Erythroblast (primary cell): ENCODE measurements at regions not wholly inside any gene's neighbourhood (a gene's known extent, or its start where the extent isn't known, plus 50 kb on each side); places are given as distances from the start of the nearest gene placed in this dataset.
"Not testable (repeated sequence)": the region's sequence is repeated elsewhere in the genome, so short reads cannot be mapped to it uniquely, and the experiment has no call there.

Source experiments
- DNase-seq, 2 experiments: peaks; one replicate each; lab custom pipeline; 2025; lab: John Stamatoyannopoulos, UW
- GATA1 ChIP-seq: IDR thresholded peaks from 2 replicates; pipeline ENCODE4 v1.6.1; 2011; ENCODE audit warnings: low read depth, mild to moderate bottlenecking, control low read depth, low read length, moderate library complexity
- POLR2A ChIP-seq: IDR thresholded peaks from 2 replicates; pipeline ENCODE4 v1.6.1; 2011; ENCODE audit warnings: mild to moderate bottlenecking, low read length

DNA sequence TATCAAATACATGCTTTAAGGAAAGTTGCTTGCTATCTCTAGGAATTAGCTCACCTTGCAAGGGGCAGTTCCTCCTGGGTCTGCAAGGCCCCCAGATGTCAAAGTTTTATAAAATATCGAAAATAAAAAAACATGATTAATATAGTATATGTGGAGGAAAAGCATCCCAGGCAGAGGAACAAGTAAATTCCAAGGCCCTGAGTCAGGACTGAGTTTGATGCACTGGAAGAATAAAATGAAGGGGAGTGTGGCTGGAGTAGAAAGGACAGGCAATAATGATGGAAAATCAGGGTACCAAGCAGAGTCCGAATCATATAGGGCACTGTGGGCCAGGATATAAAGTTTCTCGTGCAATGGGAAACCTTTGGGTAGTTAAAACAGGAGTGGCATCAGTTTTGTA, 112.4 kb upstream of the EEPD1 start:
- TF ChIP-seq POLR2A (no peak), GATA1 (no peak)
- DNase-seq: no peak

DNA sequence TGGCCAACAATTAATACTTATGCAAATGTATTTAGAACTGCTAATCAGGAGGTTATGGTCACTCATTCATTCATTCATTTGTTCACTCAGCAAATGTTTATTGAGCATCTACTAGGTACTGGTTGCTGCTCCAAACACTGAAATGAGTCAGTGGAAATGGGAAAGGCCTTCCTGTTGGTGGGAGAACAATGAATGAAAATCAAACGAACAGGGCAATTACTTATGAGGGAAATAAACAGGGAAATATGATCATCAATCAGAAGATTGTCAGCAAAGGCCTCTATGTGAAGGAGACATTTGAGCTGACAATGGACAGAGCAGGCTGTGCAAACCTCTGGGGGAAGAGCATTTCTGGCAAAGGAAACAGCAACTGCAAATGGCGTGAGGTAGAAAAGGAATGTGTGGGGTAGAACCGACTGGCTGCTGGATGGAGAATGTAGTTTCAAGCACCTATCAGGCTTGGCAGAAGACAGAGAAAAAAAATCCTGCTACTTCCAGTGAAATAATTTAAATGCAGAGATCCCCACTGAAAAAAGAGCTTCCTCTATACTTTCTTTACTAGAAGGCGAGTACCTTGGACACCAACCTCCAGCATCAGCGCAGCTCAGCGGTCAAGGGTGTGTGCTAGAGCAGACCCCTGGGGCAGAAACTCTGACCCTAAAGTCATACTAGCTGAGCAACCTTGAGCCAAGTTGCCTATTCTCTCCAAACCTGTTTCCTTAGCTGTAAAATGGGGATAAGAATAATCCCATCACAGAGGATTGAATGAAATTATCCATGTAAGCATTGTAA, 108.8 kb upstream of the EEPD1 start:
- TF ChIP-seq GATA1: no peak
- no peak for TF ChIP-seq POLR2A
- DNase-seq: no peak

DNA sequence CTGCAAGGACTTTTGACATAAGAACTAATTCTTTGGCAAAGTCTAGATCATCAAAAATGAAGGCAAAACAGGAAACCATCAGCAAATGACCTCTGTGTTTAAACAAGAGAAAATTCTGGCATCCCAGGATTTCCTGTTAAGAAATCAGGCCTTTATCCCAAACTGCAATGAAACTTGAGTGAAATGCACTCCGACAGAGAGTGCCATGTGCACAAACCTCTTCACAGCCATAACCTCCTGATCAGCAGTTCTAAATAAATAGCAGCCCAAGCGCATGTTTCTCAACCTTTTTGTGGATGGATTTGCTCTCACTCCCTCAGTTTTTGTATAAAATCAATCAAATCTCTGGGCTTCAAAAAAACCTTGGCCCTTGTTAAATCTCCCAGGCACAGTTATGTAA, 107.7 kb upstream of the EEPD1 start:
- DNase-seq: no peak
- TF ChIP-seq POLR2A (no peak), GATA1 (no peak)

DNA sequence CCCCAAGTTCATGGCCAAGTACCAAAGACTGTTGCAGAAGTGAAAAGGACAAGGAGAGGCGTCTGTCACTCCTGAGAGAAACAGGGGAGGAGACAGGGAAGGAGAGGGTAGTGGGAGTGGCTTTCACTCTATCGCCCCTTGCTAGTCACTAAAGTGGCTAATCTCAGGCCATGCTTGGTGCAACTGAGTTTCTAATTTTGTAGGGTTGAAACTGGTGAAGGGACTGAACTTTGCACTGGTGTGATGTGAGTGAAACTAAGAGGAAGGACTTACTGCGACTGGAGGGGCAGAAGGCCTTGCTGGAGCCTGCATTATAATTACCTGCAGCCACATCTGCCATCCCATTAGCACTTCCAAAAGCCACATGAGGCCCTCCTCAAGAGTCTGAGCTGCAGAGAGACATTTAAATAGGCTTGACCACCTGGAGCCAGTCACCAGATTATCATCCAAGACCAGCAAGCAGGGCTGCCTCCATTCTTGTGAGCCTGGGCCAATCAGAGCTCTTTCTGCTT, 107.2 kb upstream of the EEPD1 start:
- TF ChIP-seq POLR2A (no peak), GATA1 (no peak)

DNA sequence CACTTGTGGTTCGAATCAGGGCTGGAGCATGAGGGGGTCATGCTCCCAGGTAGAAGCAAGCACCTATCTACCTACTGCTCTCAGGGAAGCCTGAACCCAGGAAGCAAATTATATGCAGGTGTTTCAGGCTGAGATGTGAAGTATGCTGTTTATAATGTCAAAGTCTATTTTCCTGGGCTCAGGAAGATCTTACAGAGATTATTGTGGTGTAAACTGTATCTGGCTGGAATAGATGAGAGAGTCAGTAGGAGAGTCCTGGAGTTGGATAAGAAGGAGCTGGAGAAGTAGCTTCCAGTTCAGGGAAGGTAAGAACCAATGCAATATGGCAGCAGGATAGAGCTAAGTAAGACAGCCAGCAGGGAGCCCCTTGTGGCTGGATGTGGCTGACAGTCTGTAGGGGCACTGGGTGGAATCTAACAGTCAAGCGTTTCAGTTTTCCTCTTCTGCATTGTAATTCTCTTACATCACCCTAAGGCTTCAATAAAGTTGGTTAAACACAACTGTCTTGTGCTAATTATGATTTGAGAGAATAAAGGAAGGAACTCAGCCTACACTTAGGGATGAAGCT, 105.9 kb upstream of the EEPD1 start:
- TF ChIP-seq POLR2A (no peak), GATA1 (no peak)
- no peak for DNase-seq

More for the DNA sequence above, 107.2 kb upstream of the EEPD1 start:
- no peak for DNase-seq

DNA sequence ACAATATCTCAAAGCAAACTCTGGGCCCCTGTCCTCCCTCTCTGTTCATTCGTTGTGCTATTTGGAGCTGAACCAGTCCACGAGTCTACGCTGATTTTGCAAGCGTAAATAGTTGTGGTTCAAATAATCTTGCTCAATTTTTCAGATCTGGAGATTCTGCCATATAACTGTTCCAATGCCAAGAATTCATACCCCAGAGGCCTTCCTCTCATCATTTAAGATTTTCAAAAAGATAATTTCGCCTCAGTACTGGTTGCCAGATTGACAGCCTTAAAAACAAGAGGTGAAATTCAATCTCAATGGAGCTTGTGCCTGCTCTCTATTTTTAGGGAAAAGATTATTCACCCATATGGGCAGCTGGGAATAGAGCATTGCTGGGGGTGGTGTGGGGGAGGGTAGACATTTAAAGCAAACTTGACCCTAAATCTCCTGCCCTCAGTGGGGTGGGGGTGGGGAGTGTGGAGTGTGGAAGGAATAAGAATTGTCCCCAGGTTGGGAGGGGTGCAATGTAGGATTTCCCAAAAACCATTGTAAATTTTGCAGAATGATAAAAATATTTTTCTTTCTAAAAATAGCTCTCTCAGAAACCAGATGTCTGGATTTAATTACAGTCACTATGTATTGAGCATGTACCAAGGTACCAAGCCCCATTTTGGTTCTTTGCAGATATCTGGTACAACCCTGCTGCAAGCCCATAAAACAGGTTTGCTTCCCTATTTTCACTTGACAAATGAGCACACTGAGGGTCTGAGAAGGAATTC, 104.7 kb upstream of the EEPD1 start:
- no peak for TF ChIP-seq POLR2A
- TF ChIP-seq GATA1: no peak
- no peak for DNase-seq

DNA sequence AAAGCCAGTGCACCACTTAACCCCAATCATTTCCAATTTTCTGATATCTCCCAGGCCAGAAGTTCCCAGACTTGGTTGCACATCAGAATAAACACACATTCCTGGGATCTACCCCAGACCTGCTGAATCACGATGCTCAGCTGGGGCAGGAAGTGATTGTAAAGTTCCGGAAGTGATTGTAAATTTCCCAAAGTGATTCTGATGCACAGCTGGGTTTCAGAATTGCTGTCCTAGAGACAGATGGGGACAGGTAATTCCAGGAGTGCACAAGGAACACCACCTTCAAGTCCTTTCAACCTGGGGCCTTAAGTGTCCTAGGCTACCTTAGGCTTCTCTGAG, 104.2 kb upstream of the EEPD1 start:
- DNase-seq: no peak
- TF ChIP-seq POLR2A (no peak), GATA1 (no peak)

DNA sequence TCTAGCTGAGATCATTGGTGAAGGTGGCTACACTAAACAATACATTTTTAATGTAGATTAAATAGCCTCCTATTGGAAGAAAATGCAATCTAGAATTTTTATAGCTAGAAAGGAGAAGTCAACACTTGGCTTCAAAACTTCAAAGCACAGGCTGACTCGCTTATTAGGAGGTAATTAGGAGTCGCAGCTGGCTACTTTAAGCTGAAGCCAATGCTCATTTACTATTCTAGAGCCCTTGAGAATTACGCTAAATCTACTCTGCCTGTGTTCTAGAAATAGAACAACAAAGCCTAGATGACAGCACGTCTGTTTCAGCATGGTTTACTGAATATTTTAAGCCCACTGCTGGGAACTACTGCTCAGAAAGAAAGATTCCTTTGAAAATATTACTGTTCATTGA, 101.6 kb upstream of the EEPD1 start:
- no peak for TF ChIP-seq POLR2A
- no peak for TF ChIP-seq GATA1
- no peak for DNase-seq

DNA sequence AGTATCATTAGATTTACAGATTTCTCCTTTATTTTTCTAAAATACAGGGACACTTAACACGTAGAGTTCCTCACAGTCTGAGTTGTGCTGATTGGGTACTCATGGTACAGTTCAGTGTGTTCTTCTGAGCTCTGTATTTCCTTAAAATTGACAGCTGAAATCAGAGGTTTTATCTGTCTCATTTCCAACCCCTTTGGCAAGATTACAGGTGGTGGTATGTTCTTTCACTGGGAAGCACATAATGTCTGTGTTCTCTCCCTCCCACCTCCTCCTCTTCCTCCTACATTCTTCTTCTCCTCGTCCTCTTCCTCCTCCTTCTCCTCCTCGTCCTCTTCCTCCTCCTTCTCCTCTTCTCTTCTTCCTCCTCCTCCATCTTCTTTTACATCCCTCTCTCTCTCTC, 99.5 kb upstream of the EEPD1 start:
- TF ChIP-seq POLR2A: no peak
- TF ChIP-seq GATA1: no peak
- no peak for DNase-seq

DNA sequence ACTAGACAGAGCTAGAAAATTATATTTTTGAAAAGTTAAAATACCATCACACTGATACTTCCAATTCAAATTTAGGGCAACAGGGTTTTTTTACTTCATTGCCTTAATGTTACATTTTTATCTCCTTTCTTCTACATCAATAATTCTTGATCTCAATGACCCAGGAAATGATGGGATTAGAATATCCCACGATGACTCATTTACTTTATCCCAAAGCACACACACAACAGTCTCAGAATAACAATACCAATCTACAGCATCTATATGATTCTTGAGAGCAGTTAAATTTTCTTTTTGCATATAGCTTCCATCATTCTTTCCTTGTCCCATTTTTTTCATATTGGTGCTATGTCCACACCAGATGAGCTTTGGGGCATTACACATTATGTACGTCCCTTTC, 98.4 kb upstream of the EEPD1 start:
- no peak for DNase-seq
- TF ChIP-seq GATA1: no peak
- TF ChIP-seq POLR2A: no peak

DNA sequence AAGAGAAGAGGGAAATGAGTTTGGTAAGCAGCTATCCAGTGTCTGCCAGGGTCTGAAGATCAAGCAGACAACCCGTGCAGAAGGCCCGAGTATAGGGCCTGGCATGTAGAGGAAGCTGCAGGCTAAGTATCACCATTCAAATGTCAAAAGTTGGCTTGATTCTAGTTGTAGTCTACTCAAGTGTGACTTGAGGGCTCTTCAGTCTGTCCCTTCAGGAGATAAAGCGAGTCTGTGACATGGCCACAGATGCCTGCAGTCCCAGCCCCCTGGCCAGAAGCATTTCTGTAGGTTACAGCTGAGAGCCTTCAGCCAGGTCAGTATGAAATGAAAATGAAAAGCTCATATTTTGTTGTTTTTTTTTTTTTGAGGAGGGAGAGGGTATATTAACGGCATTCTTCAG, 97.8 kb upstream of the EEPD1 start:
- DNase-seq: no peak
- TF ChIP-seq GATA1 (no peak), POLR2A (no peak)

DNA sequence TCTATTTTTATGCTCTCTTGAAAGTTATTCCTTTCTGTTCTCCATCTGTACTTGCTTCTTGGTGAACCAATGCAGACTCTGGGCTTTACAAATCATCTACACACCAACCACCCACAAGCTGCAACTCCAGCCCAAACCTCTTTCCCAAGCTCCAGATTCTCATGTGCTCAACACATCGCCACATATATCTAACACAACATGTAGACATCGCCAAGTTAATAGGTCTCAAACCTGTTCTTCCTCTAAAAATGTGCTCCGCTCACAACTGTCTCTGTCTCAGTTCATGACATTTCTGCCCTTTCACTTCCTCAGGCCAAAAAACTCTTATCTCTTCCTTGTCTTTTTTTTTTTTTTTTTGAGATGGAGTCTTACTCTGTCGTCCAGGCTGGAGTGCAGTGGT, 95.7 kb upstream of the EEPD1 start:
- DNase-seq: no peak
- TF ChIP-seq POLR2A (no peak), GATA1 (no peak)

DNA sequence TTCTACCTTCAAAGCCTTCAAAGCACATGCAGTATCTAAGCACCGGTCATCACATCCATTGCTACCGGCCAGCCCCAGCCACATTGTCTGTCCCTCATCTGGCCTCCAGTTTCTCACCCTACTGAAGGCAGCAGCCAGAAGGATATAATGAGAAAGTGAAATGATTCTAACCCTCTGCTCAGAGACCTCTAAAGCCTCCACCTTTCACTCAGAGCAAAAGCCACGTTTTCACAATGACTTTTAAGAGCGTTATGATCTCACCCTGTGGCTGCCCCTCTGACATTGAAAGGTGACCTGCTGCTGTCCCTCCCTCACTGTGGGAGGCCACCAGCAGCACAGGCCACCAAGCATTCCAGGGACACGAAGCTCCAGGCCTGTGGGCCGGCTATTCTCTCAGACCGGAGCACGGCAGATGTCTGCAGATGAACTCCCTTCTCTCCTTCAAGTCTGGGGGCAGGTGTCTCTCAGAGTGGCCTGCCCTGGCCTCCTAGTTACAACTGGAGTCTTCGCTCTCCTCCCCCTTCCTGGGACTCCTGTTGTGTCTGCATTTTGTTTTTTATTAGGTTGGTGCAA, 94.9 kb upstream of the EEPD1 start:
- no peak for DNase-seq
- TF ChIP-seq GATA1: no peak
- no peak for TF ChIP-seq POLR2A

DNA sequence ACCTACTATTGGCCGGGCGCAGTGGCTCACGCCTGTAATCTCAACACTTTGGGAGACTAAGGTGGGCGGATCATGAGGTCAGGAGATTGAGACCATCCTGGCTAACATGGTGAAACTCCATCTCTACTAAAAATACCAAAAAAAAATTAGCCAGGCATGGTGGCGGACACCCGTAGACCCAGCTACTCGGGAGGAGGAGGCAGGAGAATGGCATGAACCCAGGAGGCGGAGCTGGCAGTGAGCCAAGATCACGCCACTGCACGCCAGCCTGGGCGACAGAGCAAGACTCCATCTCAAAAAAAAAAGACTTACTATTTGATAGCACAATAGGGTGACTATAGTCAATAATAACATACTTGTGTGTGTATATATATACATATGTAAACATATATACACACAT, 92.7 kb upstream of the EEPD1 start:
- DNase-seq: not testable (repeated sequence)
